ENCODE measurements at regions not wholly inside any gene's neighbourhood (a gene's known extent, or its start where the extent isn't known, plus 50 kb on each side); places are given as distances from the start of the nearest gene placed in this dataset.

- 78% methylated on average over 3 of the region's 4 CpGs for WGBS (ENCODE audit: insufficient coverage)
- DNase-seq = no peak
- Histone ChIP-seq H3K4me1 (ENCODE audit: control insufficient read depth in 1 of 2, insufficient read depth in 2 of 2, low read length in 2 of 2) (no peaks in the 10 kb centered on the region), H2AFZ (ENCODE audit: insufficient read depth, low read depth, low read length, poor library complexity, severe bottlenecking) (no peak overlapping the region), H3K27ac (ENCODE audit: low read depth in 1 of 2, low read length in 2 of 2) (no peak overlapping the region), H3K79me2 (ENCODE audit: insufficient read depth, low read length) (no peaks in the 10 kb centered on the region), H3K9ac (ENCODE audit: insufficient read depth, low read length, poor library complexity, severe bottlenecking) (no peak overlapping the region), H3K9me3 (replicated peaks in 1 of 2; ENCODE audit: control insufficient read depth in 1 of 2, insufficient read depth in 1 of 2, low read length in 2 of 2) (no peaks in the 10 kb centered on the region), H3K36me3 (replicated peaks in 1 of 2; ENCODE audit: control insufficient read depth in 1 of 2, insufficient read depth in 2 of 2, low read length in 2 of 2) (no peaks in the 10 kb centered on the region), H3K4me2 (replicated peaks; ENCODE audit: extremely low read depth, low read length, poor library complexity, severe bottlenecking) (no peak overlapping the region), H4K20me1 (ENCODE audit: insufficient read depth, low read length) (no peaks in the 10 kb centered on the region), H3K27me3 (ENCODE audit: control insufficient read depth in 2 of 2, insufficient read depth in 2 of 2, low read length in 2 of 2) (no peaks in the 10 kb centered on the region), H3K4me3 (replicated peaks in 1 of 3; ENCODE audit: low read depth in 2 of 3, low read length in 3 of 3) (no peak overlapping the region)
- Mint-ChIP-seq H3K27ac (no peak overlapping the region), H3K36me3 (no peaks in the 10 kb centered on the region), H3K9me3 (peaks cover 0 to 4% (median 0%) of the 10 kb centered on the region in 7 donors), H3K27me3 (ENCODE audit: low read depth in 3 of 3) (peaks cover 0 to 2% (median 2%) of the 10 kb centered on the region in 3 donors), H3K4me3 (no peak overlapping the region), H3K4me1 (no peaks in the 10 kb centered on the region)
- intact Hi-C loops (cut with micrococcal nuclease) = no loop called here
- no peak for TF ChIP-seq CTCF (IDR thresholded peaks at IDR 0.05)
These were observed 66.3 kb upstream of the API5 start for GRCh38 chr11:43245466-43245865.

GRCh38 chr11:43250309-43250708 lies 61.5 kb upstream of the API5 start:
- Histone ChIP-seq H3K4me1 (ENCODE audit: control insufficient read depth in 1 of 2, insufficient read depth in 2 of 2, low read length in 2 of 2) (no peaks in the 10 kb centered on the region), H3K27ac (ENCODE audit: low read depth in 1 of 2, low read length in 2 of 2) (no peak overlapping the region), H3K9ac (ENCODE audit: insufficient read depth, low read length, poor library complexity, severe bottlenecking) (no peak overlapping the region), H3K79me2 (ENCODE audit: insufficient read depth, low read length) (no peaks in the 10 kb centered on the region), H2AFZ (ENCODE audit: insufficient read depth, low read depth, low read length, poor library complexity, severe bottlenecking) (no peak overlapping the region), H3K27me3 (ENCODE audit: control insufficient read depth in 2 of 2, insufficient read depth in 2 of 2, low read length in 2 of 2) (no peaks in the 10 kb centered on the region), H3K9me3 (replicated peaks in 1 of 2; ENCODE audit: control insufficient read depth in 1 of 2, insufficient read depth in 1 of 2, low read length in 2 of 2) (no peaks in the 10 kb centered on the region), H3K4me2 (replicated peaks; ENCODE audit: extremely low read depth, low read length, poor library complexity, severe bottlenecking) (no peak overlapping the region), H3K4me3 (replicated peaks in 1 of 3; ENCODE audit: low read depth in 2 of 3, low read length in 3 of 3) (no peak overlapping the region), H3K36me3 (replicated peaks in 1 of 2; ENCODE audit: control insufficient read depth in 1 of 2, insufficient read depth in 2 of 2, low read length in 2 of 2) (no peaks in the 10 kb centered on the region), H4K20me1 (ENCODE audit: insufficient read depth, low read length) (no peaks in the 10 kb centered on the region)
- no peaks in the 10 kb centered on the region for H3K36me3 Mint-ChIP-seq
- no peak for TF ChIP-seq CTCF (IDR thresholded peaks at IDR 0.05)
- no peak overlapping the region for H3K27ac Mint-ChIP-seq
- no peak overlapping the region for H3K4me3 Mint-ChIP-seq
- intact Hi-C loops (cut with micrococcal nuclease) = no loop called here
- peaks cover 2% of the 10 kb centered on the region in 3 donors for H3K27me3 Mint-ChIP-seq (ENCODE audit: low read depth in 3 of 3)
- DNase-seq = no peak
- H3K4me1 Mint-ChIP-seq = no peaks in the 10 kb centered on the region
- peaks cover 0 to 8% (median under 1%) of the 10 kb centered on the region in 7 donors for H3K9me3 Mint-ChIP-seq
